ENCODE measurements at regions not wholly inside any gene's neighbourhood (a gene's known extent, or its start where the extent isn't known, plus 50 kb on each side); places are given as distances from the start of the nearest gene placed in this dataset.

DNA sequence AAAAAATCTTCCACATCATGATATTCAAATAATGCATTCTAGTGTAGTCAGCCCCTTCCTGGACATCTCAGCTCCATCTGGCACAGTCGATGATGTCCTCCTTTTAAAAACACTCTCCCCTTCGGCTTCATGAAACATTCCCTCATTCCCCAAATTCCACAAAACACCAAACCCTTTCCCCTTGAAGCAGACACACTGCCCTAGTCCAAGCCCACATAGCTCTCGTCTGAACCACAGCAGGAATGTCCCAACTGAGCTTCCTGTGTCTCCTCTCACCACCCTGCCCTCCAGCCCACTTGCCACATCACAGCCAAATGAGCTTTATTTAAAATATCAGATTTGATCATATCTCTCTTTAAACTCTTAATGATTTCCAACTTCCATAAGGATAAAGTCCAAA lies 106.4 kb upstream of the CARMIL1 start:
- no peak for FAIRE-seq
- 11% methylated on average over 3 of the region's 3 CpGs for WGBS (ENCODE audit: low lambda C conversion rate)
- H3K4me3 ChIP-seq (replicated peaks in 1 of 3; ENCODE audit: insufficient read depth in 1 of 3, low read depth in 2 of 3, low read length in 3 of 3): no peak overlapping the region
- BruUV-seq (replicated peaks): no TSS peak
- H2AFZ ChIP-seq (ENCODE audit: low read length): no peak overlapping the region
- no peaks in the 10 kb centered on the region for H3K36me3 ChIP-seq (replicated peaks in 1 of 2; ENCODE audit: control insufficient read depth in 1 of 2, insufficient read depth in 2 of 2, low read length in 2 of 2)
- H3K27me3 ChIP-seq (ENCODE audit: control insufficient read depth in 1 of 2, insufficient read depth in 2 of 2, low read length in 2 of 2): peaks cover 0 to 8% of the 10 kb centered on the region in 2 experiments; a peak in 2 of 5 replicates
- no peaks in the 10 kb centered on the region for H3K9me3 ChIP-seq (ENCODE audit: low read length)
- H3K79me2 ChIP-seq (ENCODE audit: insufficient read depth, low read length): no peaks in the 10 kb centered on the region
- DNase-seq (ENCODE audit: low spot score): no peak
- no peaks in the 10 kb centered on the region for H4K20me1 ChIP-seq (ENCODE audit: insufficient read depth, low read length)
- CTCF ChIA-PET (ENCODE audit: low intra/inter-chr PET ratio, low total read pairs): no interaction called here
- ATAC-seq: no peak
- no peak overlapping the region for H3K9ac ChIP-seq (ENCODE audit: insufficient read depth, low read depth, low read length)
- in situ Hi-C loops (cut with HindIII; ENCODE audit: extremely low pct_ligation_motif_present, low pct_unique_long_range_greater_than_20kb): no loop called here
- TF ChIP-seq ZNF232 (CRISPR knock-in tag; IDR thresholded peaks at IDR 0.05; ENCODE audit: borderline replicate concordance): no peak
- TF ChIP-seq ZNF282 (IDR thresholded peaks at IDR 0.05; ENCODE audit: partially characterized antibody): no peak
- no peak for TF ChIP-seq EHMT2 (IDR thresholded peaks at IDR 0.05; ENCODE audit: borderline replicate concordance, low read depth, low read length)
- no peak for TF ChIP-seq SMAD9 (CRISPR knock-in tag; IDR thresholded peaks at IDR 0.05)
- TF ChIP-seq, protein P1, sequence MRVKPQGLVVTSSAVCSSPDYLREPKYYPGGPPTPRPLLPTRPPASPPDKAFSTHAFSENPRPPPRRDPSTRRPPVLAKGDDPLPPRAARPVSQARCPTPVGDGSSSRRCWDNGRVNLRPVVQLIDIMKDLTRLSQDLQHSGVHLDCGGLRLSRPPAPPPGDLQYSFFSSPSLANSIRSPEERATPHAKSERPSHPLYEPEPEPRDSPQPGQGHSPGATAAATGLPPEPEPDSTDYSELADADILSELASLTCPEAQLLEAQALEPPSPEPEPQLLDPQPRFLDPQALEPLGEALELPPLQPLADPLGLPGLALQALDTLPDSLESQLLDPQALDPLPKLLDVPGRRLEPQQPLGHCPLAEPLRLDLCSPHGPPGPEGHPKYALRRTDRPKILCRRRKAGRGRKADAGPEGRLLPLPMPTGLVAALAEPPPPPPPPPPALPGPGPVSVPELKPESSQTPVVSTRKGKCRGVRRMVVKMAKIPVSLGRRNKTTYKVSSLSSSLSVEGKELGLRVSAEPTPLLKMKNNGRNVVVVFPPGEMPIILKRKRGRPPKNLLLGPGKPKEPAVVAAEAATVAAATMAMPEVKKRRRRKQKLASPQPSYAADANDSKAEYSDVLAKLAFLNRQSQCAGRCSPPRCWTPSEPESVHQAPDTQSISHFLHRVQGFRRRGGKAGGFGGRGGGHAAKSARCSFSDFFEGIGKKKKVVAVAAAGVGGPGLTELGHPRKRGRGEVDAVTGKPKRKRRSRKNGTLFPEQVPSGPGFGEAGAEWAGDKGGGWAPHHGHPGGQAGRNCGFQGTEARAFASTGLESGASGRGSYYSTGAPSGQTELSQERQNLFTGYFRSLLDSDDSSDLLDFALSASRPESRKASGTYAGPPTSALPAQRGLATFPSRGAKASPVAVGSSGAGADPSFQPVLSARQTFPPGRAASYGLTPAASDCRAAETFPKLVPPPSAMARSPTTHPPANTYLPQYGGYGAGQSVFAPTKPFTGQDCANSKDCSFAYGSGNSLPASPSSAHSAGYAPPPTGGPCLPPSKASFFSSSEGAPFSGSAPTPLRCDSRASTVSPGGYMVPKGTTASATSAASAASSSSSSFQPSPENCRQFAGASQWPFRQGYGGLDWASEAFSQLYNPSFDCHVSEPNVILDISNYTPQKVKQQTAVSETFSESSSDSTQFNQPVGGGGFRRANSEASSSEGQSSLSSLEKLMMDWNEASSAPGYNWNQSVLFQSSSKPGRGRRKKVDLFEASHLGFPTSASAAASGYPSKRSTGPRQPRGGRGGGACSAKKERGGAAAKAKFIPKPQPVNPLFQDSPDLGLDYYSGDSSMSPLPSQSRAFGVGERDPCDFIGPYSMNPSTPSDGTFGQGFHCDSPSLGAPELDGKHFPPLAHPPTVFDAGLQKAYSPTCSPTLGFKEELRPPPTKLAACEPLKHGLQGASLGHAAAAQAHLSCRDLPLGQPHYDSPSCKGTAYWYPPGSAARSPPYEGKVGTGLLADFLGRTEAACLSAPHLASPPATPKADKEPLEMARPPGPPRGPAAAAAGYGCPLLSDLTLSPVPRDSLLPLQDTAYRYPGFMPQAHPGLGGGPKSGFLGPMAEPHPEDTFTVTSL (CRISPR knock-in tag; IDR thresholded peaks at IDR 0.05; ENCODE audit: borderline replicate concordance): no peak
- TF ChIP-seq, protein P2, sequence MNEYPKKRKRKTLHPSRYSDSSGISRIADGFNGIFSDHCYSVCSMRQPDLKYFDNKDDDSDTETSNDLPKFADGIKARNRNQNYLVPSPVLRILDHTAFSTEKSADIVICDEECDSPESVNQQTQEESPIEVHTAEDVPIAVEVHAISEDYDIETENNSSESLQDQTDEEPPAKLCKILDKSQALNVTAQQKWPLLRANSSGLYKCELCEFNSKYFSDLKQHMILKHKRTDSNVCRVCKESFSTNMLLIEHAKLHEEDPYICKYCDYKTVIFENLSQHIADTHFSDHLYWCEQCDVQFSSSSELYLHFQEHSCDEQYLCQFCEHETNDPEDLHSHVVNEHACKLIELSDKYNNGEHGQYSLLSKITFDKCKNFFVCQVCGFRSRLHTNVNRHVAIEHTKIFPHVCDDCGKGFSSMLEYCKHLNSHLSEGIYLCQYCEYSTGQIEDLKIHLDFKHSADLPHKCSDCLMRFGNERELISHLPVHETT (CRISPR knock-in tag; conservative IDR thresholded peaks at IDR 0.05): no peak
- peaks cover 9% of the 10 kb centered on the region for H3K4me1 ChIP-seq (ENCODE audit: insufficient read depth, low read length)
- POLR2A ChIA-PET: no interaction called here
- H3K4me2 ChIP-seq (ENCODE audit: low read depth, low read length): no peak overlapping the region
- intact Hi-C loops (cut with micrococcal nuclease; ENCODE audit: unreplicated experiment): no loop called here
- H3K27ac ChIP-seq (ENCODE audit: extremely low read length, insufficient read depth, low read length): no peak overlapping the region
